OCI-LY1 (cell line): ENCODE measurements at regions not wholly inside any gene's neighbourhood (a gene's known extent, or its start where the extent isn't known, plus 50 kb on each side); places are given as distances from the start of the nearest gene placed in this dataset.

ENCODE experiments used
- EZH2 ChIP-seq: fragments of 200-600 bp; sonication (generic), shearing (Covaris generic); IDR thresholded peaks from 2 replicates; pipeline ENCODE4 v1.8.0; 2017; ENCODE audit warnings: borderline replicate concordance, mixed run types, mild to moderate bottlenecking, antibody characterized with exemption, low read length, moderate library complexity, mixed read lengths
- TF ChIP-seq, protein P1 (sequence below): fragments of 200-600 bp; sonication (generic), shearing (Covaris generic); IDR thresholded peaks from 2 replicates; pipeline ENCODE4 v1.5.1; 2017; ENCODE audit warnings: mild to moderate bottlenecking, antibody characterized with exemption, low read length, moderate library complexity, mixed read lengths

DNA sequence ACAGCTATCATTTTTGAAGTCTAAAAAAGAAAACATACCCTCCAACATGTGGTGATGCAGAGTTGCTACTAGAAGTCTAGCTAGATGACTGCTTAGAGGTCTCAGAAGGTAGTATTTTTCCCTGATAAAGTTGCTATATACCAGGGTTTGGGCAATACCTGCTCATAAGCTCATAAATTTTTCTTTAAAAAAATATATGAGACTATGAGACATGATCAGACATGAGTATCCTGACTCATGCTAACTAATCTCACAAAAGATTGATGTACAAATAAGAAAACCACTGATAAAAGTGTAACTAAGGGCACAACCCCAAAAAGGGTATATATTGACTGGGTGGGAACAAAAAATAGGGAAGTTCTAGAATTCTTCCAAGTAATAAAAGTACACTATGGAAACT lies 740.9 kb downstream of the METTL15 start:
- TF ChIP-seq, protein P1, sequence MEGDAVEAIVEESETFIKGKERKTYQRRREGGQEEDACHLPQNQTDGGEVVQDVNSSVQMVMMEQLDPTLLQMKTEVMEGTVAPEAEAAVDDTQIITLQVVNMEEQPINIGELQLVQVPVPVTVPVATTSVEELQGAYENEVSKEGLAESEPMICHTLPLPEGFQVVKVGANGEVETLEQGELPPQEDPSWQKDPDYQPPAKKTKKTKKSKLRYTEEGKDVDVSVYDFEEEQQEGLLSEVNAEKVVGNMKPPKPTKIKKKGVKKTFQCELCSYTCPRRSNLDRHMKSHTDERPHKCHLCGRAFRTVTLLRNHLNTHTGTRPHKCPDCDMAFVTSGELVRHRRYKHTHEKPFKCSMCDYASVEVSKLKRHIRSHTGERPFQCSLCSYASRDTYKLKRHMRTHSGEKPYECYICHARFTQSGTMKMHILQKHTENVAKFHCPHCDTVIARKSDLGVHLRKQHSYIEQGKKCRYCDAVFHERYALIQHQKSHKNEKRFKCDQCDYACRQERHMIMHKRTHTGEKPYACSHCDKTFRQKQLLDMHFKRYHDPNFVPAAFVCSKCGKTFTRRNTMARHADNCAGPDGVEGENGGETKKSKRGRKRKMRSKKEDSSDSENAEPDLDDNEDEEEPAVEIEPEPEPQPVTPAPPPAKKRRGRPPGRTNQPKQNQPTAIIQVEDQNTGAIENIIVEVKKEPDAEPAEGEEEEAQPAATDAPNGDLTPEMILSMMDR: no peak
- no peak for TF ChIP-seq EZH2
